ENCODE measurements at regions not wholly inside any gene's neighbourhood (a gene's known extent, or its start where the extent isn't known, plus 50 kb on each side); places are given as distances from the start of the nearest gene placed in this dataset.

GRCh38 chr10:59578741-59579140 is 130.9 kb downstream of the SLC16A9 start:
- Histone ChIP-seq H3K9me3 (ENCODE audit: control insufficient read depth, low read length) (no peaks in the 10 kb centered on the region), H3K4me1 (ENCODE audit: control insufficient read depth, insufficient read depth, low read length) (no peaks in the 10 kb centered on the region), H3K4me3 (ENCODE audit: low read length) (no peak overlapping the region), H3K27me3 (ENCODE audit: control insufficient read depth, insufficient read depth) (no peaks in the 10 kb centered on the region), H3K27ac (ENCODE audit: low read length) (no peak overlapping the region)
- intact Hi-C loops (cut with DNase I): loop anchor here in 2 of 4 donors (10.0 kb wide), 2 partner anchors 334 to 344 kb away; no protein-coding TSS in a partner anchor
- ATAC-seq: no peak
- 93% methylated on average over 4 of the region's 4 CpGs for WGBS
- no peak for DNase-seq

- WGBS: 78% methylated on average over 2 of the region's 2 CpGs
Observed at GRCh38 chr10:59577984-59578383, 131.7 kb downstream of the SLC16A9 start.

GRCh38 chr10:59575269-59575668 is 134.4 kb downstream of the SLC16A9 start:
- intact Hi-C loops (cut with DNase I): loop anchor here in 2 of 4 donors (10.0 kb wide), 2 partner anchors 330 to 340 kb away; no protein-coding TSS in a partner anchor
- ATAC-seq: no peak
- no peak overlapping the region for H3K27ac ChIP-seq (ENCODE audit: low read length)
- H3K27me3 ChIP-seq (ENCODE audit: control insufficient read depth, insufficient read depth): no peaks in the 10 kb centered on the region
- no peak for DNase-seq
- no peaks in the 10 kb centered on the region for H3K4me1 ChIP-seq (ENCODE audit: control insufficient read depth, insufficient read depth, low read length)
- no peaks in the 10 kb centered on the region for H3K9me3 ChIP-seq (ENCODE audit: control insufficient read depth, low read length)
- no peak overlapping the region for H3K4me3 ChIP-seq (ENCODE audit: low read length)

More at GRCh38 chr10:59577984-59578383, 131.7 kb downstream of the SLC16A9 start:
- no peak for ATAC-seq
- no peaks in the 10 kb centered on the region for H3K4me1 ChIP-seq (ENCODE audit: control insufficient read depth, insufficient read depth, low read length)
- DNase-seq: no peak
- no peak overlapping the region for H3K27ac ChIP-seq (ENCODE audit: low read length)
- intact Hi-C loops (cut with DNase I): loop anchor here in 2 of 4 donors (10.0 kb wide), 2 partner anchors 333 to 343 kb away; no protein-coding TSS in a partner anchor
- no peak overlapping the region for H3K4me3 ChIP-seq (ENCODE audit: low read length)
- H3K27me3 ChIP-seq (ENCODE audit: control insufficient read depth, insufficient read depth): no peaks in the 10 kb centered on the region
- H3K9me3 ChIP-seq (ENCODE audit: control insufficient read depth, low read length): no peaks in the 10 kb centered on the region

GRCh38 chr10:59563531-59563930 is 146.1 kb downstream of the SLC16A9 start:
- H3K4me3 ChIP-seq (ENCODE audit: low read length): no peak overlapping the region
- 63% methylated on average over 1 of the region's 1 CpG for WGBS
- no peak for DNase-seq
- H3K27ac ChIP-seq (ENCODE audit: low read length): no peak overlapping the region
- H3K27me3 ChIP-seq (ENCODE audit: control insufficient read depth, insufficient read depth): no peaks in the 10 kb centered on the region
- intact Hi-C loops (cut with DNase I): no loop called here
- H3K9me3 ChIP-seq (ENCODE audit: control insufficient read depth, low read length): no peaks in the 10 kb centered on the region
- peaks cover 2% of the 10 kb centered on the region for H3K4me1 ChIP-seq (ENCODE audit: control insufficient read depth, insufficient read depth, low read length)
- no peak for ATAC-seq

- Histone ChIP-seq H3K27me3 (ENCODE audit: control insufficient read depth, insufficient read depth) (no peaks in the 10 kb centered on the region), H3K27ac (ENCODE audit: low read length) (no peak overlapping the region), H3K4me1 (ENCODE audit: control insufficient read depth, insufficient read depth, low read length) (peaks cover 2% of the 10 kb centered on the region), H3K9me3 (ENCODE audit: control insufficient read depth, low read length) (no peaks in the 10 kb centered on the region), H3K4me3 (ENCODE audit: low read length) (no peak overlapping the region)
- DNase-seq (no peak), ATAC-seq (no peak)
- 36% methylated on average over 3 of the region's 3 CpGs for WGBS
- intact Hi-C loops (cut with DNase I): no loop called here
Observed at GRCh38 chr10:59562126-59562525, 147.5 kb downstream of the SLC16A9 start.

DNA sequence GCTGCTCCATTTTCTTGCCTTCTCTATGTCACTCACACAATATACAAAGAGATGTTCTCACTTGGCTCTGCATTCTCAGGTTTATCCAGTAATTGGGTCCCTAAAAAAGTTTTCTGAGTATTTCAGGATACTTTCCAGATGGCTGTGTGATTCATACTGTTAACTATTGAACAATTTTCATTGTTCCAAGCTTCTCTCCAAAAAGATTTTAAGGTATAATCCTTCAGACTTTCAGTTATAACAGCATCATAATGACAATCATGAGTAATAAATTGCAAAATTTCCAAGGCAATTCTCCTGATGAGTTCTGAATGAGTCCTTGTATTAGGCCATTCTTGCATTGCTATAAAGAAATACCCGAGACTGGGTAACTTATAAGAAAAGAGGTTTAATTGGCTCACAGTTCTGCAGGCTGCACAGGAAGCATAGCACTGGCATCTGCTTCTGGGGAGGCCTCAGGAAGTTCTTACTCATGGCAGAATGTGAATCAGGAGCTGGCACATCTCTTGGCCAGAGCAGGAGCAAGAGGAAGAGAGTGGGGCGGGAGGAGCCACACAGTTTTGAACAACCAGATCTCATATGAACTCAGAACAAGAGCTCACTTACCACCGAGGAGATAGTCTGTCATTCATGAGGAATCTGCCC is 148.1 kb downstream of the SLC16A9 start:
- no peak for DNase-seq
- 66% methylated on average over 3 of the region's 3 CpGs for WGBS
- ATAC-seq: no peak
- Histone ChIP-seq H3K27me3 (ENCODE audit: control insufficient read depth, insufficient read depth) (no peaks in the 10 kb centered on the region), H3K4me3 (ENCODE audit: low read length) (no peak overlapping the region), H3K4me1 (ENCODE audit: control insufficient read depth, insufficient read depth, low read length) (peaks cover 2% of the 10 kb centered on the region), H3K9me3 (ENCODE audit: control insufficient read depth, low read length) (no peaks in the 10 kb centered on the region), H3K27ac (ENCODE audit: low read length) (no peak overlapping the region)
- intact Hi-C loops (cut with DNase I): no loop called here

DNA sequence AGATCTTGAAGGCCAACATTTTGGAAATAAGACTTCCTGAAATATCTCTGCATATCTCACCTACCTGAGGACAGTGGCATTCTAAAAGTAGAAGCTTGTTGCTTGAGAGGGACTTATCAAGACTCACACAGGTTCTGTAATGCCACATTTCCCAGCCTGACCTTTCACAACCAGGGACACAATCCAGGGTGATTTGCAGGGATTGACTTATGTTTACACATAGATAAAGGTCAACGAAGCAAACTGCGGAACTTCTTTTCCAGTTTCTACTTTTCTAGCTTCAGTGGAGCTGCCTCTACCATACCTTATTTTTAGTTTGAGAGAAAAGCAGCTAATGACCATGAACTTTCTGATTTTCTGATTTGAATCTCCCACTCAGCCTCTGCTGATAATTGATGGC is 148.7 kb downstream of the SLC16A9 start:
- WGBS: 63% methylated on average over 2 of the region's 2 CpGs
- no peak overlapping the region for H3K27ac ChIP-seq (ENCODE audit: low read length)
- no peaks in the 10 kb centered on the region for H3K27me3 ChIP-seq (ENCODE audit: control insufficient read depth, insufficient read depth)
- DNase-seq (no peak), ATAC-seq (no peak)
- intact Hi-C loops (cut with DNase I): no loop called here
- no peaks in the 10 kb centered on the region for H3K9me3 ChIP-seq (ENCODE audit: control insufficient read depth, low read length)
- H3K4me1 ChIP-seq (ENCODE audit: control insufficient read depth, insufficient read depth, low read length): peaks cover 2% of the 10 kb centered on the region
- no peak overlapping the region for H3K4me3 ChIP-seq (ENCODE audit: low read length)

DNA sequence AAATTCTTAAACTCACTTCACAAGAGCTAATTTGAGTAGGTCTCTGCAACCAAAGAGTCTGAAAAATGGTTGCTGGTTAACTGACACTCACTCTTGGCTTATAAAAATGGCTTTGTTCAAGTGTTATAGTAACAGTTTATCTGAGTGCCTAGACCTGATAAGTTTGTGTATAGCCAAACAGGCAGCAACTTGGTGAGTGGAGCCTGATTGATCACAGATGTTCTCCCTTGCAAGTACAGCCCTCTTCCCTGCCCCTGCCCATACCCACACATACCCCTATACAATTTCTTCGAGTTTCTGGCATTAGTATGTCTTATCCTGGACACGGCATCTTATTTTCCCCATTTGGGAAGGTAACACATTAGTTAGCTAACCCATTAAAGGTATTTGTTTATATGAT is 149.5 kb downstream of the SLC16A9 start:
- Histone ChIP-seq H3K27me3 (ENCODE audit: control insufficient read depth, insufficient read depth) (no peaks in the 10 kb centered on the region), H3K9me3 (ENCODE audit: control insufficient read depth, low read length) (no peaks in the 10 kb centered on the region), H3K4me1 (ENCODE audit: control insufficient read depth, insufficient read depth, low read length) (peaks cover 2% of the 10 kb centered on the region), H3K4me3 (ENCODE audit: low read length) (no peak overlapping the region), H3K27ac (ENCODE audit: low read length) (no peak overlapping the region)
- DNase-seq (no peak), ATAC-seq (no peak)
- intact Hi-C loops (cut with DNase I): no loop called here
- WGBS: 47% methylated on average over 2 of the region's 2 CpGs

- Histone ChIP-seq H3K4me3 (ENCODE audit: low read length) (no peak overlapping the region), H3K9me3 (ENCODE audit: control insufficient read depth, low read length) (no peaks in the 10 kb centered on the region), H3K27ac (ENCODE audit: low read length) (no peak overlapping the region), H3K27me3 (ENCODE audit: control insufficient read depth, insufficient read depth) (no peaks in the 10 kb centered on the region), H3K4me1 (ENCODE audit: control insufficient read depth, insufficient read depth, low read length) (peaks cover 2% of the 10 kb centered on the region)
- DNase-seq (no peak), ATAC-seq (no peak)
- intact Hi-C loops (cut with DNase I): no loop called here
- WGBS: 81% methylated on average over 4 of the region's 4 CpGs
Observed at GRCh38 chr10:59558066-59558465, 151.6 kb downstream of the SLC16A9 start.

GRCh38 chr10:59557642-59558041 is 152.0 kb downstream of the SLC16A9 start:
- Histone ChIP-seq H3K9me3 (ENCODE audit: control insufficient read depth, low read length) (no peaks in the 10 kb centered on the region), H3K4me3 (ENCODE audit: low read length) (no peak overlapping the region), H3K27ac (ENCODE audit: low read length) (no peak overlapping the region), H3K27me3 (ENCODE audit: control insufficient read depth, insufficient read depth) (no peaks in the 10 kb centered on the region), H3K4me1 (ENCODE audit: control insufficient read depth, insufficient read depth, low read length) (peaks cover 2% of the 10 kb centered on the region)
- ATAC-seq (no peak), DNase-seq (no peak)
- 38% methylated on average over 3 of the region's 3 CpGs for WGBS
- intact Hi-C loops (cut with DNase I): no loop called here

DNA sequence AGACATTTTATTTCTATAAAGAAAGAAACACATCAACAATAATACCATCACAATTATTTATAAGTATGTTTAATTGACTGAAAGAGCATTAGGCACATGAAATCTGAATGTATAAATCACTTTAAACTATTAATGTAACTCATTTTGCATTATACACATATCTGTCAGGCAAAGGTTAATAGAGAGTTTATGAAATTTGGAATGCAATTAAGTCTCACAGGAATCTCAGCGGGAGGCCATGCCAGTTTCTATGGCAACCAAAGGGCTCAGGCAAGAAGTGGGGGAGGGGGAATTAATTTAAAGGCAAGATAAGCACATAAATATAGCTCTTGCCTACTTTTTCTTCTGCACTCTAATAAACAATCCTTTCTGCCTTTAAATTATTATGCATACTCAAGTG is 152.6 kb downstream of the SLC16A9 start:
- H3K27me3 ChIP-seq (ENCODE audit: control insufficient read depth, insufficient read depth): no peaks in the 10 kb centered on the region
- ATAC-seq (no peak), DNase-seq (no peak)
- no peak overlapping the region for H3K27ac ChIP-seq (ENCODE audit: low read length)
- WGBS: 21% methylated on average over 1 of the region's 1 CpG
- no peaks in the 10 kb centered on the region for H3K9me3 ChIP-seq (ENCODE audit: control insufficient read depth, low read length)
- intact Hi-C loops (cut with DNase I): no loop called here
- no peak overlapping the region for H3K4me3 ChIP-seq (ENCODE audit: low read length)
- H3K4me1 ChIP-seq (ENCODE audit: control insufficient read depth, insufficient read depth, low read length): peaks cover 2% of the 10 kb centered on the region
